Stimulated activated naive CD4-positive, alpha-beta T cell (primary cell): ENCODE measurements at regions not wholly inside any gene's neighbourhood (a gene's known extent, or its start where the extent isn't known, plus 50 kb on each side); places are given as distances from the start of the nearest gene placed in this dataset.

Experiments used
- DNase-seq, 6 experiments: peaks; one replicate each; lab custom pipeline; 2025; lab: John Stamatoyannopoulos, UW

DNA sequence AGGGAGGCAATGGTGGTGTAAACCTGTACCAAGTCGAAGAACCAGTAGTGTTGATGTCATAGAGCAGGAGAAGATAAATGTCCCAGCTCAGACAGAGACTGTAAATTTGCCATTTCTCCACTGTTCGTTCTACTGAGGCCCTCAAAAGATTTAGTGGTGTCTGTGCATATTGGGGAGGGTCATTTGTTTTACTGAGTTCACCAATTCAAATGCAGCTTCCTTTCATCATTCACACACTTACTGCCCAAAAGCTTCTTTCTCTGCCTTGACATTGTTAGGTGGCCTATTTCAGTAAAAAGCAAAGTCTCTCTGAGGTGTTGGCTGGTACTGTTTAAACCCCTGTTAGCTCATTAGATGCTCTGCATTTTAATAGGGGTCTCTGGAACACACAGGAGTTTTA lies 86.2 kb upstream of the EDNRB start:
- no peak for DNase-seq

DNA sequence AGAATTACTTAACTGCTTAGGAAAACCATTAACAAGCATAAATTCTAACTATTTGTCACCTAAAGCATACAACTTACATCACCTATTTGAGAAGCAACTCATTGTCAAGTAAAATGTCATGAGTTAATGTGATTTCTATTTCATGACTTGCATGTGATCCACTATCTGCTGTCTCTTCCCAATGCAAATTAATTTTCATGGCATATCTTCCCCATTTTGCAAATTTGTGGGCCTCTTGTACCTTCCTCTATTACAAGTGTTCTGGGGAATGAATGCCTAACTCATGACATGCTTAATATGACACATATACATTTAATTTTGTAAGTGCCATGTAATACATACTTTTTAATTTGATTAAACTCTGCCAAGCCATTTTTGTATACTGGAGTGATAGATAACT lies 81.1 kb upstream of the EDNRB start:
- no peak for DNase-seq

DNA sequence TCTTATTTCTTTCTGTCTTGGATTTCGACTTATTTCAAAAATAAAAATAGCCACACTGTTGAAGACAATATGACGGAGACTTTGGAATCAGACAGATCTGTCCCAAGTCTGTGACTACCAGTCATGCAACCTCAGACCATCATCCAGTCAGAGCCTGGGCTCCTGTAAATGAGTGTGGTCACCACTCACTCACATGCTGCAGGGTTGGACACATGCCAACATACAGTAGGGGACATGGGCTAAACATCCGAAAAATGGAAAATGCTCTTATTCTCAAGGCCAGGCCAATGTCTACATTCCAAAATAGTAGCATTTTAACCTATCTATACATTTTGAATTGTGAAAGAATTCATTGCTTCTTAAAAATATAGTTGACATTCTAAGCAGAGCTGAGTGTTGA lies 75.5 kb upstream of the EDNRB start:
- DNase-seq: no peak

DNA sequence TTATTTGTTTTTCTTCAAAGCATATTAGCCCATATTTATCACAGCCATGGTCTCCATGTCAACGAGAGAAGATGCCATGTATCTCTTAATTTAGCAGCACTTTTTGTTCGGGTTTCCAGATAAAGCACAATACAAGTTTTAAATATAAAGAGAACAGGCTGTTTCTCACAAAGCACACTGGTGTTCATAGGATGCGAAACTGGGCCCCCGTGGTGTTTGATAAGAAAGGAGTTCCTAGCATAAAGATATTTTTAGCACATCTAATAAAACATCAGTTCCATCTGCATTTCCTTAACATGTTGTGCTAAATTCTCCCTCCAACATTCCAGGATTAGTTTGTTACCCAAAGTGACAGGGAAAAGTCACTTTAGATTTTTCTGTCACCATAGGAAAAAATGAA lies 72.4 kb upstream of the EDNRB start:
- no peak for DNase-seq

DNA sequence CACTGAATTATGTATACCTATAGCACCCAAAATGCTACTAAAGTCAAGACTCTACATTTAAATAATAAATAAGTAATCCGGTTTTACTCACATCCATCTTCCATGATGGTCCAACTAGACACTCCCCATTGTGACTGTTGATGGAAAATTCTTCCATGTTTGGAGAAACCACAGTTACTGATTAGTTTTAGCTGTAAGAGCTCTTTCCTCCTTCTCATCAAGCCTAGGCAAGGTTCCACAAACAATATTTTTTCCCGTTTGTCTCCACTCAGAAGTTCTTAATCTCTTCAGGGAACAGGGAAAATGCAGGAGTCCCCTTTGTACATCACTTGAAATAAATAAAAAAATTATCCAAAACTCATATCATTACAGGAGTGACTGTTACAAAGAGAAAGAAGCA lies 70.7 kb upstream of the EDNRB start:
- DNase-seq: no peak

DNA sequence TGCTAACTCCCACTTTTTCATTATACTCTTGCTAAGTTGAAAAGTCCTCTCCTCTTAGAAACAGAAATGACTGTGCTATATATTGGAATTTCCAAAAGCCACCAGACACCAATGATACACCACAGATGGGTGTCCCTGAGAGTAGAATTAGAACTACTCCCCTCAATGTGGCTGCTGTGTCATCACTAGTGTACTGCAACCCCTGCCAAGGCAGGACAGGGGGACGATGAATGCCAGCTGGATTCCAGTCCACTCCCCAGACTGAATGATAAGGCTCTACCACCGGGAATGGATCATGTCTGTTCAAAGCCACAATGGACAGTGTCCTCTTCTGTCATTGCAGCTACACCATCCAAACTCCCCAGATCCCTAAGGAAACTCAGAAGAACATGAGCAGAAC lies 69.7 kb upstream of the EDNRB start:
- DNase-seq: no peak

DNA sequence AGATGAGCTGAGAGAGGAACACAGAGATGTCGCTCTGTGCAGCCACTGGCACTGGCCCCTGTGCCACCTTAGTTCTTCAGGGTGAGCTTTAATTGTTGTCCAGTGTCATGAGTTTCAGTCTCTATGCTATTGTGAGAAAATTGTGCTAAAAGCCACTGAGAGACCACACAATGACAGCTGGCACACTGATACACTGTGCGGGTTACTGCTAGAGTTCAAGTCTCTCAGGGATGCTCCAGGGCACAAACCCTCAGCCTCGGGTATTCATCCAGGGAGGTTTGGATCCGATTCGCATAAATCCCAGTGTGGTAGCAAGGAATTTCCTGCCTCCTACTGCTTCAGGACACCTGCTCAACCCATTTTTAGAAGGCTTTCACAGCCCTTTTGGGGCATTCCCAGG lies 68.1 kb upstream of the EDNRB start:
- no peak for DNase-seq

DNA sequence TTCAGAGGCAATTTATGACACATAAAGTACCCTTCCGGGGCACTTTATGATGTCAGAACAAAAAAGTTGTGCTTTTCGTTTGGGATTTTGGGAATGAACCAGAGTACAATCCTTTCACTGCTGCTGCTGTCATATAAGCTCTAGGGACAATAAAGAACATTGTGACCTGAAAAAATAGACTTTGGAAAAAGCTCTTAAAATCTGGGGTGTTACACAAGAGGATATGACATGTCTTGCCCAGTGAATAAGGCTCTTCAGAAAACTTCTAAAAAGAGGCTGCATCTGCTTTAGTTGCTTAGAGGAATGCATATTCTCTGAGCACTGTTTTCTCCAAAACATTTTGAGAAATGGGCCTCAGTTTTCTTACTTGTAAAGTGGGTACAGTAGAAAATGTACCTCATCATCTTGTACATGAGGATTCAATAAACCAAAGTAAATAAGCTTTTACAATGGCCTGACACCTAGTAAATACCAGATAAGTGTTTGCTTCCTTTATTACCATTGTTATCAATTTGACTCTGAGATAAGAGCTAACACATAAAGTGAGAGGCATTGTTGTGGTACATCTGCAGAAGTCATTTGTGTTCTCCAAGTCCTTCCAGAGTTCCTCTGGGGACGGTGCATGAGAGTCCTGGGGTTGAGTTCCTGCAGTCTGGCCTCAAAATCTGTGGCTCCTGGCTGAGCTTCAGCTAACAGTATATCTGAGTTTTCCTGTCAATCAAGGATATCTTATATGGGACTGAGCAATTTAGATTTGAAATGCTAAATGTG lies 67.4 kb upstream of the EDNRB start:
- DNase-seq: no peak

DNA sequence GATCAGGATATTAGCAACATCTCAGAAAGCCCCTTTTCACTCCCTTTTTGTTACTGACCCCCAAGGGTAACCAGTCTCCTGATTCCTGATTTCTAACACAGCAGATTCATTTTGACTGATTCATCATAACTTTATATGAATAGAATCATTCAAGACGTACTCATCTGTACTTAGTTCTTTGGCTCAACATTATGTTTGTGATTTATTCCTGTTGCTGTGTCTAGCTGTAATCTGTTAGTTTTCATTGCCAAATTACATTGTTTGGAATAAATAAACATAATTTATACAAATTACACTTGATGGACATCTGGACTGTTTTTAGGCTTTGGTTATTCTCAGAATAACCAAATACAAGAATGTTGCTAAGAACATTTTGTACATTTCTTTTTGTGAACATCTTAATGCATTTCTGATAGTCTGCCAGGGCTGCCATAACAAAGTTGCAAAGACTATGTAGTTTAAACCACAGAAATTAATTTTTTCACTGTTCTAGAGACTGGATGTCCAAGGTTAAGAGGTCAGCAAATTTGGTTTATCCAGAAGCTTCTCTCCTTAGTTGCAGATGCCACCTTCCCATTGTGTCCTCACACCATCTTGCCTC lies 62.8 kb upstream of the EDNRB start:
- no peak for DNase-seq

DNA sequence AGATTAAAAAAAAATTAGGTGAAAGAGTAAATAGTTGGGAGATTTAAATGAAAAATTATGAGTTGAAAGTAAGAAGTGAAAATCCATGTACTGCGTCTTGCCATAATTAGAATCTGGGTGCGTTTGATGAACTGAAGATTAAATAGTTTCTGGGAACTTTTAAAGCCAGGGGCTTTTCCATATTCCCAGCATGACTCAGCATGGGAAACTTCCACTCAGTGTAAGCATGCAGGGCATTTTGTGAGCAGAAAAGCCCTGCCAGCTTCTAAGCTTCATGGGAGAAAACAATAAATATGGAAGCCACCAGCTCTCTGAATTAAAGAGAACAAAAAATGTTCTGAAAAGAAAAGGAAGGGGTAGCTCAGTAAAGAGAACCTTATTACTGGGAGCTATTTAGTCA lies 62.0 kb upstream of the EDNRB start:
- DNase-seq: no peak

DNA sequence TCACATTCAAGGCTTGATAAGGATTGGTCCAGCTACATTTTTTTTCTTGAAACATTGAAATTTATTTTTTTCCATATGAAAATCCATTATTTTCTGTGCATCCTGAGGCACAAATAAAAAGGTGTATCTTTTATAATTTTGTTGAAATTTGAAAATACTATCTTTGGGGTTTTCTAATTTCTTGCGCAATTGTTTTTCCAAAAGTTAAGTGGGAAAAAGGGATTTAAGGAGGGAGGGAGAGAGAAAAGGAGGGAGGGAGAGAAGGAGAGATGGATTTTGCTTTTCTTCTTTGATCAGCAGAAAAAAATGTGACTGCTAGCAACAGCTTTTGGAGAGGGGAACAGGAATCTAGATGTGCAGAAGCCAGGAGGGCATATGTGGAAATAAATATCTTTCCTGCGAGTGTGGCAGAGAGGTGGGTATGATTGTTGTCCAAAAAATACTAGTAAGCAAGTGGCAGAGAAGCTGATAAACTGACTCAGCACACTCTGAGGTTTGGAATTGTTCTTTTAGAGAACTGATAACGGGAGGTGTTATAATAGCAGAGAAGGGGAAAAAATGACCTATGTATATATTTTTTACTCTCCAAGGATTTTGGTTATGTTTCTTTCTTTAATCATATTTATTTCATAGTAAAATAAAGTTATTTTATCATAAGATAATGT lies 61.2 kb upstream of the EDNRB start:
- DNase-seq: no peak

DNA sequence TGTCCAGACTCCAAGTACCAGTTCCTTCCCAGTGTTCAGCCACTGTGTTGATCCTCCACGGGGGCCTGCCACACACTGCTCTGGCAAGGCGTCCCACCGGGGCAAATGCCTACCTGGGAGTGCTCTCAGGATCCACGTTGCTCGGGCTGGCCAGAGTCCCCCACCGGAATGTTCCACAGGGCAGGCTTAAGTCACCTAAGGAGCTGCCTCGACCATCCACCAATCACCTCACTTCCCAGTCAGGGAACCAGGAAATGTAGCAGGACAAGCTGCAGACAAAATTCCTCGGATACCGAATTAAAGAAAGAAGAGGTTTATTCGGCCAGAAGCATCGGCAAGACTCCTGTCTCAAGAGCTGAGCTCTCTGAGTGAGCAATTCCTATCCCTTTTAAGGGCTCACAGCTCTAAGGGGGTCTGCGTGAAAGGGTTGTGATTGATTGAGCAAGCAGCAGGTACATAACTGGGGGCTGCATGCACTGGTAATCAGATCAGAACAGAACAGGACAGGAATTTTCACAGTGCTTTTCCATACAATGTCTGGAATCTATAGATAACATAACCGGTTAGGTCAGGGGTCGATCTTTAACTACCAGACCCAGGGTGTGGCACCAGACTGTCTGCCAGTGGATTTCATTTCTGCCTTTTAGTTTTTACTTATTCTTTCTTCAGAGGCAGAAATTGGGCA lies 56.9 kb upstream of the EDNRB start:
- DNase-seq: no peak

DNA sequence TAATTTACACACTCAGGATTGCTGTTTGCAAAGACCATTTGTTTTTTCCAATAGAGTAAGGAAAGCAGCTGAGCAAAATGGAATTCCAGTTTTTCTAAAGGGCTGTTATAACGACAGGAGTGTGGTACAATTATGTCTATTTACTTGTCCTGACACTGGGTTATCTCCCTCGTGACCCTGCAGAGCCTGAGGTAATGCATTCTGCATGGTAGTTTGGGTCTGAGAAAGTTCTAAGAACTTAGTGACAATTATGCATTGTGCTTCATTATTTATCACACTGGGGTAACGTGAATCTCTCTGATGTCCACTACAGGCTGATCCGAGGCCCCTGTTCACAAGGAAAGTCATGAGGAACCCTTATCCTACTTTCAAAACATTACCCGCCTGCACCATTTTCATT lies 50.7 kb upstream of the EDNRB start:
- DNase-seq: no peak
